SK-N-MC (cell line): ENCODE measurements at regions not wholly inside any gene's neighbourhood (a gene's known extent, or its start where the extent isn't known, plus 50 kb on each side); places are given as distances from the start of the nearest gene placed in this dataset.
A peak's percentile ranks its signal among the peaks of the same experiment; 100 is the strongest.

Experiments used
- DNase-seq: peaks from one replicate; pipeline ENCODE4 v3.0.0-alpha.2; 2011; ENCODE audit warnings: low read depth, low spot score
- H3K27ac ChIP-seq: fragments of 200-600 bp; sonication (generic); 2 replicates; pipeline ENCODE4 v1.5.1; 2016; ENCODE audit warnings: mixed run types
- H3K36me3 ChIP-seq: fragments of 200-600 bp; sonication (generic); 2 replicates; pipeline ENCODE4 v1.6.1; 2017; ENCODE audit warnings: antibody characterized with exemption, low read length, mixed read lengths; ENCODE audit not compliant: insufficient read depth
- H3K4me3 ChIP-seq: fragments of 200-600 bp; sonication (generic); 2 replicates; pipeline ENCODE4 v1.5.1; 2016
- H3K9ac ChIP-seq: fragments of 200-600 bp; sonication (generic); 2 replicates; pipeline ENCODE4 v1.8.0; 2017; ENCODE audit warnings: mixed run types, mixed read lengths; ENCODE audit not compliant: insufficient read length
- H3K9me3 ChIP-seq: fragments of 200-600 bp; sonication (generic); 2 replicates; pipeline ENCODE4 v1.6.1; 2017; ENCODE audit warnings: low read depth, mild to moderate bottlenecking, antibody characterized with exemption, low read length, moderate library complexity, mixed read lengths
- EZH2 ChIP-seq: fragments of 200-600 bp; sonication (generic); IDR thresholded peaks from one replicate; pipeline ENCODE4 v1.6.1; 2017; ENCODE audit warnings: antibody characterized with exemption
- FOXP2 ChIP-seq: optimal IDR thresholded peaks from 2 replicates; pipeline ENCODE3; 2011; ENCODE audit warnings: mild to moderate bottlenecking, moderate library complexity; ENCODE audit not compliant: insufficient read depth; ENCODE audit errors: extremely low read length, control extremely low read depth
- POLR2AphosphoS5 ChIP-seq: IDR thresholded peaks from 2 replicates; pipeline ENCODE4 v1.6.1; 2012; ENCODE audit warnings: mild to moderate bottlenecking, low read depth, low read length, borderline replicate concordance

DNA sequence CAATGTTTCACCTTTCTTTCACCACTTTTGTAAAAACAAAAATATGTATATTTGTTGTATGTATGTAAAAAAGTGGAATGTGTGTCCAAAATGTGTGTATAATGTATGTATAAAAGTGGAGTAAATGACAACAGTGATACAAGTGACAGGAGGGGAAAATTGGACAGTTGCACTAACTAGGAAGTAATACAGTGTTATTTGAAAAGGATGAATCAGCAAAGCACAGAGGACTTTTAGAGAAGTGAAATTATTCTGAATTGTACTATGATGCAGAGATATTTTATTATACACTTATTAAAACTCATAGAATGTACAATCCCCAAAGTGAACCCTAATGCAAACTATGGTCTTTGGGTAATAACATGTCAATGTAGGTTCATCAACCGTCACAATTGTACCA is 331.3 kb upstream of the CNTNAP5 start:
- no peak overlapping the region for H3K4me3 ChIP-seq
- no peak overlapping the region for H3K27ac ChIP-seq
- no peaks in the 10 kb centered on the region for H3K9me3 ChIP-seq
- TF ChIP-seq POLR2AphosphoS5 (no peak), EZH2 (no peak)
- no peak for DNase-seq
- no peak overlapping the region for H3K9ac ChIP-seq
- H3K36me3 ChIP-seq = no peaks in the 10 kb centered on the region

DNA sequence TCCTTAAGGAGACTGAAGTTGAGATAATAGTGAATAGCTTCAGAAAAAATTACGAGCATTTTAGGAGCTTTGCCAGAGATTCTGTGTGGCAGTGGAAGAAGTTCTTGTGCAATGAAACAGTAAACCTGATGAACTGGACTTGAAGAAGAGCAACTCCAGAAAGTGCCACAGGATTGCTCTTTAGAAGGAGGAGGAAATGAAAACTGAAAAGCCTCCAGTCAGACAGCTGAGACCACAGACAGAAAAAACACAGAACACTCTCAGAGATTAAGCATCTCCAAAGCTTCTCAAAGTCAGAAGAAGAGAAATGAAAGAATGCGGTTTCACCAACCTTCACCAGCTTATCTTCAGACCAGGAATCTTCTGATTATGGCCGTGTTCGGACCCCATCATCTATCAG is 329.7 kb upstream of the CNTNAP5 start:
- Histone ChIP-seq H3K27ac (no peak overlapping the region), H3K9ac (no peak overlapping the region), H3K9me3 (no peaks in the 10 kb centered on the region), H3K36me3 (no peaks in the 10 kb centered on the region), H3K4me3 (no peak overlapping the region)
- DNase-seq = no peak
- TF ChIP-seq POLR2AphosphoS5 = no peak

DNA sequence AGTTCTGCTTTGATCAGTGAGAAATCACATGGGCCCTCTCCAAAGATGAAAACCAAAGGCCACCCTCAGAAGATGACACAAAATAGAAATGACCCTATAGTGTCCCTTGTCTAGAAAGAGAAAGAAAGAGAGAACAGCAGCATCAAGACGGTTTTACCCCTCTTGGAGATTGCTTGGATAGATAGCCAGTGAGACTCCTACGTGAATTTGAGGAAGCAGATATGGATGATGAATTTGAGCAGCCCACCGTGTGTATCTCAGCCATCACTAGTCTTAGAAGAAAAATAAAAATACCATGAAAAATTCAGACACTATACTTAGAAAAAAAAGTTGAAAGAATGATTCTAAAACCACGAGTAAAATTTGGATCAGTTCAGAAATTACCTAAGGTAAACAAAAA is 329.1 kb upstream of the CNTNAP5 start:
- TF ChIP-seq POLR2AphosphoS5 (no peak), EZH2 (no peak), FOXP2 (no peak)
- H3K36me3 ChIP-seq = no peaks in the 10 kb centered on the region
- H3K9ac ChIP-seq = no peak overlapping the region
- H3K4me3 ChIP-seq = no peak overlapping the region
- no peak for DNase-seq
- no peak overlapping the region for H3K27ac ChIP-seq
- H3K9me3 ChIP-seq = no peaks in the 10 kb centered on the region

DNA sequence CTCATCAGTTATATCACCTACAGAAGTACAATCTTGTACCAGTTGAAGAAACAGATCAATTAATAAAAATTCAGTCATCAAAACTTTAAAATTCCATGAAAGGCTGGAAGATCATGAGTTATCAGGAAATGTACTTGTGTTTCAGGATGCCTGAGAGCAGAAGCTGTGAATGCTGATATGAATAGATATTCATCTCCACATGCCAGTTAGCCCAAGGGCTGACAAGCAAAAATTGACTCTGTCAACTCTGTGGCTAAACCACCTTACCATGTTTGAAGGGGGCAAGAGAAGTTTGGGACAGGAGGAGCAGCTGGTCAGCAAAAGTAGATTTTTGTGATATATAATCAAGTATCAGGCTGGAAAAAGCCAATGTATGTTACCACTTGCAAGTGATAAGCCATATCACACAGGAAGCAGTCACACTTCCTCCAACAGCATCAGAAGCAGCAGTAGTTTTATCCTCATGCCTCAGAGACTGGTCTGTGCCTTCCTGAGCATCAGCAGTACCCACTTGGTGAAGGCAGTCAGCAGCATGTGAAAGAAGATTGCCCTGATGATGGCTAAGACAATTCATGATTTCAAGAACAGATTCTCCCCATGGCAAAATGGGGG is 328.2 kb upstream of the CNTNAP5 start:
- no peak overlapping the region for H3K4me3 ChIP-seq
- no peak for DNase-seq
- no peak overlapping the region for H3K27ac ChIP-seq
- H3K9me3 ChIP-seq = no peaks in the 10 kb centered on the region
- H3K36me3 ChIP-seq = no peaks in the 10 kb centered on the region
- TF ChIP-seq POLR2AphosphoS5 = no peak
- no peak for TF ChIP-seq EZH2
- no peak for TF ChIP-seq FOXP2
- H3K9ac ChIP-seq = no peak overlapping the region

DNA sequence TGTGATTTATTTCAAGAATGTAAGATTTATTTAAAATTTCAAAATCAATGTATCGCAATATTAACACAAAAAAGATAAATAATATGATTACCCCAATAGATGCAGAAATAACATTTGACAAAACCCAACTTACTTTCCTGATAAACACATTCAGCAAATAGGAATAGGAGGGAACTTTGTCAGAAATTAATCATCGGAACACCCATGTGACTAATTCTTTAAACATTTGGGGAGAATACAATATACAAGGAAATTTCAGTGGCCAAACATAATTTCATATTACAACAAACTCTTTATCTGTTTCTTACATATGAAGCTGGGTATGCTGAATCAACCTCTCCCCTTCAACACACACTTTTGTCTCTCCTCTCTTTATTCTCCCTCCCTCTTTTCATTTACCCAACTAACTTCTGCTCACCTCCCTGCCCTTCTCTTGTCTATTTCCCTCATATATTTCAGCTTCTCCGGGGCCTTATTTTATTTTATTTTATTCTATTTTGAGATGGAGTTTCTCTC is 309.6 kb upstream of the CNTNAP5 start:
- Histone ChIP-seq H3K9me3 (no peaks in the 10 kb centered on the region), H3K36me3 (no peaks in the 10 kb centered on the region), H3K9ac (no peak overlapping the region), H3K27ac (no peak overlapping the region), H3K4me3 (no peak overlapping the region)
- no peak for TF ChIP-seq POLR2AphosphoS5
- TF ChIP-seq EZH2 = no peak
- no peak for TF ChIP-seq FOXP2
- no peak for DNase-seq

DNA sequence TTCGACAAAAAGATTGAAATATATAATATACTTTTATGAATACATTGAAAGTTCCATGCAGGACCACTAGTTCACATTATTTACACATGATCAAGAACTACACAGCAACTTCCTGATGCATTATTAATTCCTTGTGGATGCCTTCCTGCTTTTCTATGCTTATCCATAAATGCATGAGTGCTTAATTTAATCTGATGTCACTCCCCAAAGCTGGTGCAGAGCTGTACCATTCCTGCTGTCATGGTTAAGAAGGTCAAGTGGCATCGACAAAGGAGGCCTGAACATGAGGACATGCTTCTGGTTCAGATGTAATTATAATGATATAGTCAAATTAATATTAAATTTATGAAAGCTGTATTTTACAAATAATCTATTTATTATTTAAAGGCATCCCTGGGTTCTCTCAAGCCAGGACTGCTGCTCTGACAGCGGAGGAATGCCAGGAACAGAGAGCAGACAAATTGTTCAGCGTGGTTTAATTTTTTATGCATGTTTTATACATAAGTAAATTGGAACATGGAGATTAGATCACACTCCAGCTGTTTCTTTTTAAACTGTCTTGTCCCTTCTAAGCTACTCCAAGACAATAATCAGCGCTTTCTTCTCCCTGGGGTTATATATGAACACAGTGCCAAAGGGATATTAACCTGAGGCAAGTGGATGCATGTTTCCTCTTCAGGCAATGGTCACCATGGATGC is 307.3 kb upstream of the CNTNAP5 start:
- H3K36me3 ChIP-seq = no peaks in the 10 kb centered on the region
- H3K27ac ChIP-seq = peak overlapping the region; percentile 84
- peak; percentile 85 for DNase-seq
- no peaks in the 10 kb centered on the region for H3K9me3 ChIP-seq
- H3K9ac ChIP-seq = peak overlapping the region; percentile 20
- H3K4me3 ChIP-seq = peak overlapping the region; percentile 29; the same call in 1 of the 2 replicates
- TF ChIP-seq EZH2 (no peak), POLR2AphosphoS5 (no peak), FOXP2 (no peak)

DNA sequence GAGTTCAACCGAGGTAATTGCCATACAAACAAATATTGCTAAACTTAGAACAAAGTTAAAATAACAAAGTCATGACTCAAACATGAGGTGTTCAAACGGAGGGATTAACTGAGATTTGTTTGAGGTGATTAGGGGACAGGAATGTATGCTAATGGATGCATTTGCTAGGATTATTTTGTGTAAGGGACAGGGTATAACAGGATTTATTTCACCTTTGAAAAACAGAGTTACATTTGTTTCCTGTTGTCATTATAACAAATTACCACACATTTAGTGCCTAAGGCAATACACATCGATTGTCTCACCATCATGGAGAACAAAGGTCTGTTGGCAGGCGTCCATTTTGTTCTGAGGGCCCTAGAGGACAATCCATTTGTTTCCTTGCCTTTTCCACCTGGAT is 304.3 kb upstream of the CNTNAP5 start:
- TF ChIP-seq EZH2 (no peak), FOXP2 (no peak), POLR2AphosphoS5 (no peak)
- Histone ChIP-seq H3K9ac (no peak overlapping the region), H3K4me3 (no peak overlapping the region), H3K27ac (no peak overlapping the region), H3K36me3 (no peaks in the 10 kb centered on the region), H3K9me3 (no peaks in the 10 kb centered on the region)
- no peak for DNase-seq

DNA sequence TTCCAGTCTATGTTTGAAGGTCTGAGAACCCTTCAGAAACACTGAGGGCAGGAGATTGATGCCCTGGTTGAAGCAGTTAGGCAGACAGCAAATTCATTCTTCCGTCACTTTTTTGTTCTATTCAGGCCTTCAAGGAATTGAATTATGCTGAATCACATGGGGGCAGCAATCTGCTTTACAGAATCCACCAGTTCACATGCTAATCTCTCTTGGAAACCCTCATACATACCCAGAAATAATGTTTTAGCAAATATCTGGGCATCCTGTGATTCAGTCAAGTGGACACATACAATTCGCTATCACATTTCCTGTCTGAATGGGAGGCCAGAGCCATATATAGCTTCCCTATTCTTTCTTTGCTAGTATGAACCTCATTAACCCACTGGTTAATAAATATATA is 301.4 kb upstream of the CNTNAP5 start:
- no peaks in the 10 kb centered on the region for H3K9me3 ChIP-seq
- DNase-seq = no peak
- no peak overlapping the region for H3K27ac ChIP-seq
- H3K4me3 ChIP-seq = no peak overlapping the region
- H3K36me3 ChIP-seq = no peaks in the 10 kb centered on the region
- TF ChIP-seq POLR2AphosphoS5 (no peak), FOXP2 (no peak), EZH2 (no peak)
- no peak overlapping the region for H3K9ac ChIP-seq

DNA sequence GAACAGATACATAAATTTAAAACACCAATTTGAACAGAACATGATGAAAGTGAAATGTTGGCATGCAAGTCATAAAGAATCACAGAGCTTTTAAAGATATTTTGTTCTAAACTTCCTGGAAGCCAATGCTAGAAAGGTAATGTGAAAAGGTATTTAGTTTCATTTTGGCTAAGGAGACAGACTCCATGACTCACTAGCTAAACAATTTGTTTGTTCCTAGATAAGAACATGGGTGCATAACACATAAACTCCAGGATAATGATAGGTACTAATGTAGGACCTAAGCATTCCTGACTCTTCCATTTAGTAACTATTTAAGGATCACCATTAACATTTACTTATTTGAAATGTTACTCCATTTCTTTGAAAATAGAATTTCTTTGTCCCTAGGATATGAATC is 292.5 kb upstream of the CNTNAP5 start:
- Histone ChIP-seq H3K4me3 (no peak overlapping the region), H3K27ac (no peak overlapping the region), H3K9ac (no peak overlapping the region), H3K36me3 (no peaks in the 10 kb centered on the region), H3K9me3 (0 out of 2 replicates have a peak, but pooled peaks cover 2% of the 10 kb centered on the region)
- no peak for DNase-seq
- TF ChIP-seq EZH2 (no peak), POLR2AphosphoS5 (no peak), FOXP2 (no peak)
